ENCODE measurements at regions not wholly inside any gene's neighbourhood (a gene's known extent, or its start where the extent isn't known, plus 50 kb on each side); places are given as distances from the start of the nearest gene placed in this dataset.

- Histone ChIP-seq H3K9me3 (no peaks in the 10 kb centered on the region), H3K27me3 (peaks cover 0 to 10% of the 10 kb centered on the region in 2 donors), H3K4me1 (no peaks in the 10 kb centered on the region), H3K36me3 (no peaks in the 10 kb centered on the region), H3K4me3 (no peak overlapping the region), H3K27ac (no peak overlapping the region)
- intact Hi-C loops (cut with DNase I): no loop called here
- ATAC-seq (no peak), DNase-seq (no peak)
- no peak for TF ChIP-seq CTCF (IDR thresholded peaks at IDR 0.05)
Observed at GRCh38 chr2:224136396-224136795, 97.3 kb upstream of the SERPINE2 start.

- no peak for DNase-seq
- no peaks in the 10 kb centered on the region for H3K4me1 ChIP-seq
- TF ChIP-seq CTCF (IDR thresholded peaks at IDR 0.05): no peak
- H3K36me3 ChIP-seq: no peaks in the 10 kb centered on the region
- no peak for ATAC-seq
- intact Hi-C loops (cut with DNase I): no loop called here
- no peak overlapping the region for H3K4me3 ChIP-seq
- H3K27me3 ChIP-seq: peaks cover 0 to 10% of the 10 kb centered on the region in 2 donors
- no peaks in the 10 kb centered on the region for H3K9me3 ChIP-seq
- no peak overlapping the region for H3K27ac ChIP-seq
Observed at GRCh38 chr2:224135881-224136280, 96.8 kb upstream of the SERPINE2 start.

DNA sequence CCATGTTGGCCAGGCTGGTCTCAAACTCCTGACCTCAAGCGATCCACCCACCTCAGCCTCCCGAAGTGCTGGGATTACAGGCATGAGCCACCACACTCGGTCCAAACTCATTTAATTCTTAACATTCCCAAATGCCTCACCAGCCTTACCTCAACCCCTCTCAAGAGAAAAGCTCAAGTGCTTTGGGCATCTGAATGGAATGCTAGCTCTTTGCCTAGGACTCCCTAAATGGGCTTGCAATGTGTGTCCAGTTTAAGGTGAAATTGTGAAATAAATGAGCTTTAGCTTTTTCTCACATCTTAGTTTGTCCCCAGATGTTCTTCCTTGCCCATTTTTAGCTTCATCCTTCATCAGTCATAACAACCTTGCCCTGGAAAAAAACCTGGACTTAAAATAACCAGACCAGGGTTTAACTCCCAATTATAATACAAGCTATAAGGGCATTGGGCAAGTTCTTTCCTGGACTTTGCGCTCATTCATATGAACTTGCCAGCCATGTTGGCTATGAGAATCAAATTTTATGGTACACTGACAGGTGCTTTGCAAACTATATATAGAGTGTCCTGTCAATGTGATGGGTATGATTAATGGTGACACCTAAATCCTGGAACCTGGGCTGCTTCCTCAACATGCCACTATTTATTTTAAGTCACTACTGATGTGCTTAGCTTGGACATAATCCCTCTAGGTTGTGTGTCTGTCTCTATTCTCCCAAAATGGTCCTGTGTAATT, 95.1 kb upstream of the SERPINE2 start:
- ATAC-seq (no peak), DNase-seq (no peak)
- Histone ChIP-seq H3K9me3 (no peaks in the 10 kb centered on the region), H3K27me3 (peaks cover 0 to 10% of the 10 kb centered on the region in 2 donors), H3K4me3 (no peak overlapping the region), H3K36me3 (no peaks in the 10 kb centered on the region), H3K4me1 (no peaks in the 10 kb centered on the region), H3K27ac (no peak overlapping the region)
- intact Hi-C loops (cut with DNase I): no loop called here
- no peak for TF ChIP-seq CTCF (IDR thresholded peaks at IDR 0.05)

- H3K27ac ChIP-seq: no peak overlapping the region
- no peaks in the 10 kb centered on the region for H3K36me3 ChIP-seq
- no peak for DNase-seq
- no peaks in the 10 kb centered on the region for H3K4me1 ChIP-seq
- no peak overlapping the region for H3K4me3 ChIP-seq
- intact Hi-C loops (cut with DNase I): no loop called here
- H3K27me3 ChIP-seq: peaks cover 0 to 10% of the 10 kb centered on the region in 2 donors
- ATAC-seq: no peak
- no peak for TF ChIP-seq CTCF (IDR thresholded peaks at IDR 0.05)
- no peaks in the 10 kb centered on the region for H3K9me3 ChIP-seq
Observed at GRCh38 chr2:224133387-224133786, 94.3 kb upstream of the SERPINE2 start.

GRCh38 chr2:224127871-224128501, 88.9 kb upstream of the SERPINE2 start:
- Histone ChIP-seq H3K9me3 (no peaks in the 10 kb centered on the region), H3K36me3 (no peaks in the 10 kb centered on the region), H3K27ac (no peak overlapping the region), H3K4me3 (no peak overlapping the region), H3K4me1 (no peaks in the 10 kb centered on the region), H3K27me3 (no peaks in the 10 kb centered on the region)
- ATAC-seq (no peak), DNase-seq (peak in 1 of 4 donors; percentile 36)
- no peak for TF ChIP-seq CTCF (IDR thresholded peaks at IDR 0.05)
- intact Hi-C loops (cut with DNase I): no loop called here
